HK-2 (cell line): ENCODE measurements at regions not wholly inside any gene's neighbourhood (a gene's known extent, or its start where the extent isn't known, plus 50 kb on each side); places are given as distances from the start of the nearest gene placed in this dataset.
A peak's percentile ranks its signal among the peaks of the same experiment; 100 is the strongest.
"Not testable (repeated sequence)": the region's sequence is repeated elsewhere in the genome, so short reads cannot be mapped to it uniquely, and the experiment has no call there.

Source experiments
- DNase-seq: peaks from one replicate; pipeline ENCODE4 v3.0.0-alpha.2; 2018; ENCODE audit not compliant: unreplicated experiment

GRCh38 chr1:189623336-189623735 is 854.3 kb downstream of the BRINP3 start:
- no peak for DNase-seq

- DNase-seq, result no peak
These were observed 850.2 kb downstream of the BRINP3 start for GRCh38 chr1:189627427-189627826.

- DNase-seq, result no peak
These were observed 848.8 kb downstream of the BRINP3 start for GRCh38 chr1:189628857-189629256.

- no peak for DNase-seq
These were observed 844.0 kb downstream of the BRINP3 start for GRCh38 chr1:189633658-189634057.

GRCh38 chr1:189637041-189637440 is 840.6 kb downstream of the BRINP3 start:
- no peak for DNase-seq

- DNase-seq, result not testable (repeated sequence)
These were observed 833.5 kb downstream of the BRINP3 start for GRCh38 chr1:189644156-189644555.

- no peak for DNase-seq
These were observed 832.7 kb downstream of the BRINP3 start for GRCh38 chr1:189644970-189645369.

GRCh38 chr1:189646066-189646465 is 831.6 kb downstream of the BRINP3 start:
- DNase-seq, result no peak

- DNase-seq, result no peak
These were observed 822.8 kb downstream of the BRINP3 start for GRCh38 chr1:189654906-189655305.

GRCh38 chr1:189656628-189657530 is 820.8 kb downstream of the BRINP3 start:
- no peak for DNase-seq

- no peak for DNase-seq
These were observed 819.9 kb downstream of the BRINP3 start for GRCh38 chr1:189657715-189658114.

GRCh38 chr1:189658381-189658780 is 819.3 kb downstream of the BRINP3 start:
- no peak for DNase-seq

- DNase-seq, result no peak
These were observed 817.9 kb downstream of the BRINP3 start for GRCh38 chr1:189659731-189660130.

GRCh38 chr1:189662190-189662589 is 815.5 kb downstream of the BRINP3 start:
- DNase-seq, result no peak

GRCh38 chr1:189669846-189670245 is 807.8 kb downstream of the BRINP3 start:
- peak; percentile 20 for DNase-seq

GRCh38 chr1:189673217-189673616 is 804.4 kb downstream of the BRINP3 start:
- DNase-seq, result no peak

- DNase-seq, result no peak
These were observed 801.9 kb downstream of the BRINP3 start for GRCh38 chr1:189675712-189676244.

GRCh38 chr1:189678779-189679178 is 798.9 kb downstream of the BRINP3 start:
- DNase-seq, result no peak

GRCh38 chr1:189681252-189681919 is 796.3 kb downstream of the BRINP3 start:
- DNase-seq, result no peak

- DNase-seq, result no peak
These were observed 795.1 kb downstream of the BRINP3 start for GRCh38 chr1:189682591-189682990.

GRCh38 chr1:189686288-189686687 is 791.4 kb downstream of the BRINP3 start:
- no peak for DNase-seq

GRCh38 chr1:189693140-189693539 is 784.5 kb downstream of the BRINP3 start:
- DNase-seq, result no peak

- no peak for DNase-seq
These were observed 781.4 kb downstream of the BRINP3 start for GRCh38 chr1:189696297-189696696.
